Natural killer cell (primary cell): ENCODE measurements at regions not wholly inside any gene's neighbourhood (a gene's known extent, or its start where the extent isn't known, plus 50 kb on each side); places are given as distances from the start of the nearest gene placed in this dataset.

ENCODE experiments used
- ATAC-seq, 3 donors: fragments of 150-1000 bp in 2 of 3; fragments of 200-7000 bp in 1 of 3; cut with Tn5 transposase; 1 replicate in 1 of 3; 2 replicates in 2 of 3; pipeline ENCODE4 v1.10.0; 2021; ENCODE audit warnings: mild to moderate bottlenecking in 2 of 3, moderate library complexity in 2 of 3
- DNase-seq, 2 donors: peaks; one replicate each; pipeline versions ENCODE4 v3.0.0 to v3.0.0-alpha.2; 2013 to 2021; ENCODE audit warnings: mixed read lengths in 1 of 2
- H3K27ac ChIP-seq: one replicate; pipeline ENCODE4 v1.5.1; 2013; ENCODE audit warnings: mild to moderate bottlenecking, low read length
- H3K27me3 ChIP-seq: one replicate; pipeline ENCODE4 v1.6.1; 2013; ENCODE audit warnings: low read length; ENCODE audit not compliant: control insufficient read depth, insufficient read depth
- H3K36me3 ChIP-seq: one replicate; pipeline ENCODE4 v1.6.1; 2013; ENCODE audit warnings: low read length; ENCODE audit not compliant: control insufficient read depth, insufficient read depth
- H3K4me1 ChIP-seq: one replicate; pipeline ENCODE4 v1.6.1; 2013; ENCODE audit warnings: low read length; ENCODE audit not compliant: control insufficient read depth, insufficient read depth
- H3K4me3 ChIP-seq: one replicate; pipeline ENCODE4 v1.5.1; 2013; ENCODE audit warnings: low read length
- H3K9me3 ChIP-seq: one replicate; pipeline ENCODE4 v1.6.1; 2013; ENCODE audit warnings: low read length; ENCODE audit not compliant: control insufficient read depth, insufficient read depth
- H3K27ac Mint-ChIP-seq, 2 donors: one replicate each; pipeline ENCODE4 v1.8.0; 2022; ENCODE audit warnings: mild to moderate bottlenecking in 2 of 2, mixed read lengths in 2 of 2, moderate library complexity in 1 of 2
- H3K27me3 Mint-ChIP-seq, 2 donors: one replicate each; pipeline ENCODE4 v1.8.0; 2022; ENCODE audit warnings: low read depth in 2 of 2, mixed read lengths in 2 of 2
- H3K36me3 Mint-ChIP-seq: one replicate; pipeline ENCODE4 v1.8.0; 2022; ENCODE audit warnings: mixed read lengths
- H3K4me1 Mint-ChIP-seq, 2 donors: one replicate each; pipeline ENCODE4 v1.8.0; 2022; ENCODE audit warnings: mixed read lengths in 2 of 2
- H3K4me3 Mint-ChIP-seq: one replicate; pipeline ENCODE4 v1.8.0; 2022; ENCODE audit warnings: mild to moderate bottlenecking, moderate library complexity, mixed read lengths
- H3K9me3 Mint-ChIP-seq, 2 donors: one replicate each; pipeline ENCODE4 v1.8.0; 2022; ENCODE audit warnings: mixed read lengths in 2 of 2
- WGBS: methylation state at CpG from one replicate; pipeline ENCODE4 v1.1.7; 2013; ENCODE audit warnings: missing lambda C conversion rate; ENCODE audit not compliant: insufficient coverage; 5-methylcytosine and 5-hydroxymethylcytosine counted together
- intact Hi-C: fragments of 100-400 bp; cut with micrococcal nuclease; formaldehyde crosslinking; loops from one replicate; pipeline ENCODE4 v1.14.2; 2022
- TF ChIP-seq, protein P1 (sequence below): fragments of 200-600 bp; IDR thresholded peaks from one replicate; pipeline ENCODE4 v1.8.0; 2022; ENCODE audit warnings: antibody characterized with exemption

DNA sequence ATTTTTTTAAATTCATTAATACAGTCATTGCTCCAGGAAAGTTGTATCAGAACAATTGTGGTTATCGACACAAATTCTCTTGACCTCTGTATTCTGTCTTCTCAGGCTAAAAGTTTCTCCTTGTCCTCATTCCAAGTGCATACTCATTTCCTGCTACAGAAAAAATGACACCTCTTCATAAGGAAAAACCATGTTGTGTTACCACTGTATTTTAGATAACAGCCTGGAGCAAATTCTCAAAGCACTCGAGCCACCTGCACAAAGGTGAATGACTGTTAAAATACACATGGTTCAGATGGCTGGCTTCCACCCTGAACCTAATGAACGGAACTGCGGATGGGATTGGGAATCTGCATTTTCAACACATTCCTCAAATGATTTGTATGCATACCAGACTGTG lies 586.5 kb downstream of the EPHA4 start:
- Mint-ChIP-seq H3K4me3 (no peak overlapping the region), H3K4me1 (no peaks in the 10 kb centered on the region), H3K27ac (no peak overlapping the region), H3K27me3 (peaks cover 8 to 13% of the 10 kb centered on the region in 2 donors), H3K36me3 (no peaks in the 10 kb centered on the region), H3K9me3 (no peaks in the 10 kb centered on the region)
- no peak overlapping the region for H3K4me3 ChIP-seq
- no peaks in the 10 kb centered on the region for H3K9me3 ChIP-seq
- intact Hi-C loops = no loop called here
- no peak for DNase-seq
- WGBS = 89% methylated on average over 4 of the region's 4 CpGs
- H3K4me1 ChIP-seq = no peaks in the 10 kb centered on the region
- ATAC-seq = no peak
- peaks cover 2% of the 10 kb centered on the region for H3K27me3 ChIP-seq
- TF ChIP-seq, protein P1, sequence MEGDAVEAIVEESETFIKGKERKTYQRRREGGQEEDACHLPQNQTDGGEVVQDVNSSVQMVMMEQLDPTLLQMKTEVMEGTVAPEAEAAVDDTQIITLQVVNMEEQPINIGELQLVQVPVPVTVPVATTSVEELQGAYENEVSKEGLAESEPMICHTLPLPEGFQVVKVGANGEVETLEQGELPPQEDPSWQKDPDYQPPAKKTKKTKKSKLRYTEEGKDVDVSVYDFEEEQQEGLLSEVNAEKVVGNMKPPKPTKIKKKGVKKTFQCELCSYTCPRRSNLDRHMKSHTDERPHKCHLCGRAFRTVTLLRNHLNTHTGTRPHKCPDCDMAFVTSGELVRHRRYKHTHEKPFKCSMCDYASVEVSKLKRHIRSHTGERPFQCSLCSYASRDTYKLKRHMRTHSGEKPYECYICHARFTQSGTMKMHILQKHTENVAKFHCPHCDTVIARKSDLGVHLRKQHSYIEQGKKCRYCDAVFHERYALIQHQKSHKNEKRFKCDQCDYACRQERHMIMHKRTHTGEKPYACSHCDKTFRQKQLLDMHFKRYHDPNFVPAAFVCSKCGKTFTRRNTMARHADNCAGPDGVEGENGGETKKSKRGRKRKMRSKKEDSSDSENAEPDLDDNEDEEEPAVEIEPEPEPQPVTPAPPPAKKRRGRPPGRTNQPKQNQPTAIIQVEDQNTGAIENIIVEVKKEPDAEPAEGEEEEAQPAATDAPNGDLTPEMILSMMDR = no peak
- H3K27ac ChIP-seq = no peak overlapping the region
- H3K36me3 ChIP-seq = no peaks in the 10 kb centered on the region

DNA sequence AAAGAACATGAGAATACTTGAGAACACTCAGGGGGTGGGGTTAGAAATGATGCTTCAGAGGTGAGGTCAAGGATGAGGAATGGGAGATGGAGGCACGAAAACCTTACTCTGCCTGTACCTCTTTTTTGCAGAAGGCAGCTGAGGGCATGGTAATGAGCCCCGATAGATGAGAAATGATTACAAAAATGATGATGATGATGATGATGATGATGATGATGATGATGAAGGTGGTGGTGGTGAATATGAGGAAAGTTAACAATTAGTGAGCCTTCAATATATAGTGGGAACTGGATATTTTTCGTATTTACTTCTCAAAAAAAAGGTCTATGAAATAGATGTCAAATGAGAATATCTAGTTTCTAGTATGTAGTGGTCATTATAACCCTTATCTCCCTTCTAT lies 584.3 kb downstream of the EPHA4 start:
- Histone ChIP-seq H3K4me1 (no peaks in the 10 kb centered on the region), H3K27ac (no peak overlapping the region), H3K27me3 (peaks cover 2% of the 10 kb centered on the region), H3K36me3 (no peaks in the 10 kb centered on the region), H3K9me3 (no peaks in the 10 kb centered on the region), H3K4me3 (no peak overlapping the region)
- TF ChIP-seq, protein P1 = no peak
- WGBS = 83% methylated on average over 2 of the region's 3 CpGs
- intact Hi-C loops = no loop called here
- H3K9me3 Mint-ChIP-seq = no peaks in the 10 kb centered on the region
- ATAC-seq (no peak), DNase-seq (no peak)
- H3K27ac Mint-ChIP-seq = no peak overlapping the region
- peaks cover 9% of the 10 kb centered on the region in 2 donors for H3K27me3 Mint-ChIP-seq
- no peaks in the 10 kb centered on the region for H3K36me3 Mint-ChIP-seq
- H3K4me1 Mint-ChIP-seq = no peaks in the 10 kb centered on the region
- no peak overlapping the region for H3K4me3 Mint-ChIP-seq

DNA sequence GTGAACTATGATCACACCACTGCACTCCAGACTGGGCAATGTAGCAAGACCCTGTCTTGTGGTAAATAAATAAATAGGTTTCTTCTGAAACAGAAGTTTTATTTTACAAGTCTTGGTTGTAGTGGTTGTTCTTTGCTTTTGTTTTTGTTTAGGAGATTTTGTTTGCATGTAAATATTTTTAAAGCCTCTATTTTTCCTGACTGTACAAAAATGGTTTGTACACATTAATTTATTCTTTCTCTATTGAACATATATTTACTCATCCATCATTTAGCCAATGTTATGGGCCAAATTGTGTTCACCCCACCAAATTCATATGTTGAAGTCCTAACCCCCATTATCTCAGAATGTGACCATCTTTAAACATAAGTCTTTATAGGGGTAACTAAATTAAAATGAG lies 580.1 kb downstream of the EPHA4 start:
- TF ChIP-seq, protein P1 = no peak
- no peaks in the 10 kb centered on the region for H3K4me1 Mint-ChIP-seq
- ATAC-seq = no peak
- no peak overlapping the region for H3K4me3 ChIP-seq
- no peak overlapping the region for H3K4me3 Mint-ChIP-seq
- no peaks in the 10 kb centered on the region for H3K9me3 ChIP-seq
- H3K4me1 ChIP-seq = no peaks in the 10 kb centered on the region
- no peaks in the 10 kb centered on the region for H3K36me3 Mint-ChIP-seq
- DNase-seq = no peak
- no peaks in the 10 kb centered on the region for H3K9me3 Mint-ChIP-seq
- no peak overlapping the region for H3K27ac Mint-ChIP-seq
- H3K36me3 ChIP-seq = no peaks in the 10 kb centered on the region
- H3K27me3 Mint-ChIP-seq = peaks cover 14 to 15% of the 10 kb centered on the region in 2 donors
- intact Hi-C loops = no loop called here
- no peaks in the 10 kb centered on the region for H3K27me3 ChIP-seq
- no peak overlapping the region for H3K27ac ChIP-seq

DNA sequence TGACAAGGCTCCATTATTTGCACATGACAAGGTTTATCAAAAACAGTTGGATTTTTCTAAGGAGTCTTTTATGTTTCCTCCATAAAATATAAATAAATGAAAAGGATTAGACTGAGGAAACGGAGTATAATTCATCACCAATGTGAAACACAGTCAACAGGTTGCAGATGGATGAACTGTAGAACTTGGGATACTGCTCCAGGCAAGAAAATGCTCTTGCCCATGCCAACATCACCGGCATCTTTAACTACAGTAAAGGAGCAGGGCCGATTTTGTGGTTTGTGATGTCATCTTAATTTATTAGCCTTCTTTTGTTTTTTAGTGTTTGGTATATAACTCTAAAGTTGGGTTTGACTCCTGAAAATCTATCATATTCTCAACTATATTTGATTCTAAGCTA lies 577.3 kb downstream of the EPHA4 start:
- DNase-seq = no peak
- intact Hi-C loops = no loop called here
- H3K9me3 Mint-ChIP-seq = no peaks in the 10 kb centered on the region
- H3K36me3 Mint-ChIP-seq = no peaks in the 10 kb centered on the region
- Histone ChIP-seq H3K36me3 (no peaks in the 10 kb centered on the region), H3K9me3 (no peaks in the 10 kb centered on the region), H3K27me3 (no peaks in the 10 kb centered on the region), H3K4me3 (no peak overlapping the region), H3K27ac (no peak overlapping the region), H3K4me1 (no peaks in the 10 kb centered on the region)
- H3K4me1 Mint-ChIP-seq = no peaks in the 10 kb centered on the region
- ATAC-seq = no peak
- WGBS = 83% methylated on average over 1 of the region's 3 CpGs
- no peak overlapping the region for H3K27ac Mint-ChIP-seq
- TF ChIP-seq, protein P1 = no peak
- peaks cover 10 to 12% of the 10 kb centered on the region in 2 donors for H3K27me3 Mint-ChIP-seq
- H3K4me3 Mint-ChIP-seq = no peak overlapping the region
